Panc1 (cell line): ENCODE measurements at regions not wholly inside any gene's neighbourhood (a gene's known extent, or its start where the extent isn't known, plus 50 kb on each side); places are given as distances from the start of the nearest gene placed in this dataset.

Experiments used
- ATAC-seq: fragments of 200-7000 bp; cut with Tn5 transposase; 2 replicates; pipeline ENCODE4 v1.9.1; 2020; ENCODE audit warnings: mild to moderate bottlenecking, moderate library complexity
- BruUV-seq: library from RNA; stranded (reverse); fragments of 400-500 nt; replicated peaks from 2 replicates; lab custom pipeline; 2021; lab: Mats Ljungman, UMichigan
- CTCF ChIA-PET: fragments of 300-600 bp; sonication (Branson Sonifier 250); formaldehyde crosslinking; loops from one replicate; lab custom pipeline; 2022; ENCODE audit warnings: antibody characterized with exemption; lab: Charles Lee
- POLR2A ChIA-PET: fragments of 300-600 bp; sonication (Branson Sonifier 250); formaldehyde crosslinking; loops from one replicate; lab custom pipeline; 2022; ENCODE audit warnings: antibody characterized with exemption; lab: Charles Lee
- DNase-seq: peaks from one replicate; pipeline ENCODE4 v3.0.0-alpha.2; 2010; ENCODE audit warnings: low read depth, low spot score
- H3K27ac ChIP-seq: 2 replicates; pipeline ENCODE4 v1.5.1; 2011; ENCODE audit warnings: mild to moderate bottlenecking, low read length, inconsistent platforms
- H3K27me3 ChIP-seq: fragments of 200-500 bp; sonication (Bioruptor generic); 2 replicates; pipeline ENCODE4 v1.6.0; 2014; ENCODE audit warnings: low read length, inconsistent platforms; ENCODE audit not compliant: control insufficient read depth, insufficient read depth
- H3K36me3 ChIP-seq: fragments of 200-500 bp; sonication (Bioruptor generic); 2 replicates; pipeline ENCODE4 v1.5.1; 2014; ENCODE audit warnings: inconsistent platforms, mild to moderate bottlenecking, low read length, moderate library complexity; ENCODE audit not compliant: control insufficient read depth, insufficient read depth
- H3K4me1 ChIP-seq: 2 replicates; pipeline ENCODE4 v1.5.1; 2011; ENCODE audit warnings: inconsistent platforms, mild to moderate bottlenecking, low read length, moderate library complexity; ENCODE audit not compliant: control insufficient read depth, insufficient read depth
- H3K4me3 ChIP-seq, 2 experiments: 2 replicates each; pipeline ENCODE4 v1.5.1; 2011 to 2012; ENCODE audit warnings: low read depth in 2 of 2, low read length in 2 of 2, mild to moderate bottlenecking in 2 of 2, inconsistent platforms in 1 of 2, moderate library complexity in 1 of 2
- H3K9me3 ChIP-seq: fragments of 200-500 bp; sonication (Bioruptor generic); 2 replicates; pipeline ENCODE4 v1.5.1; 2014; ENCODE audit warnings: low read depth, mild to moderate bottlenecking, inconsistent platforms, low read length, moderate library complexity; ENCODE audit not compliant: control insufficient read depth, insufficient read depth
- POLR2AphosphoS5 ChIP-seq: IDR thresholded peaks from 2 replicates; pipeline ENCODE4 v1.6.1; 2012; ENCODE audit warnings: mild to moderate bottlenecking, low read depth, low read length, moderate library complexity
- SIN3A ChIP-seq: IDR thresholded peaks from 2 replicates; pipeline ENCODE4 v1.6.1; 2012; ENCODE audit warnings: low read depth, mild to moderate bottlenecking, low read length, moderate library complexity, borderline replicate concordance; ENCODE audit not compliant: insufficient read depth
- TCF7L2 ChIP-seq: IDR thresholded peaks from 2 replicates; pipeline ENCODE4 v1.6.1; 2011; ENCODE audit warnings: mild to moderate bottlenecking, low read depth, low read length, inconsistent platforms
- in situ Hi-C: cut with HindIII; loops from 2 replicates; pipeline ENCODE4 v1.10.0; 2016; ENCODE audit warnings: low sequenced_read_pairs, low pct_unique_long_range_greater_than_20kb
- intact Hi-C: fragments of 100-400 bp; cut with micrococcal nuclease; formaldehyde crosslinking; loops from one replicate; pipeline ENCODE4 v1.10.0; 2022; ENCODE audit not compliant: unreplicated experiment
- TF ChIP-seq, protein P1 (sequence below): fragments of 450-650 bp; IDR thresholded peaks from 2 replicates; pipeline ENCODE4 v1.5.1; 2017; ENCODE audit warnings: mild to moderate bottlenecking
- TF ChIP-seq, protein P2 (sequence below), 2 experiments: IDR thresholded peaks; 2 replicates each; pipeline ENCODE4 v1.6.1; 2011 to 2012; ENCODE audit warnings: low read depth in 2 of 2, control low read depth in 1 of 2, low read length in 1 of 2, mild to moderate bottlenecking in 1 of 2, moderate library complexity in 1 of 2; ENCODE audit not compliant: insufficient read depth in 1 of 2

DNA sequence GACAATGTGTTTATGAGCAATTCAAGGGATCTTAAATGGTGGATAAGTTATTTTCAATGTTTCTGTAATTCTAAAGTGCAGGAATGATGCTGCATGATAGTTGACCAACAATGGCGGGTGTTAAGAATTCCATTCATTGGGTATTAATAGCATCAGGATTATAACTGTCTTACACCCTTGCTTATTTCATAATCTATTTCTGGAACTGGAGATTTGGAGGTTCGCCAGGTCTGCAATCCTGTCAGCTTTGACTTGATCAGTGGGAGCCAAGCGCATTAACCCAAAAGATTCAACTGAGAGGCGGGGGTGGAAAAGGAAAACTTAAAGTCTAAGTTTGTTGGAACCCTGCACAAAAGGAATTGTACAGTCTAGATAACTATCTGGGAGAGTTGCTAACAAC lies 114.9 kb upstream of the ZEB1 start:
- H3K27ac ChIP-seq: no peak overlapping the region
- H3K9me3 ChIP-seq: no peaks in the 10 kb centered on the region
- H3K36me3 ChIP-seq: no peaks in the 10 kb centered on the region
- DNase-seq: no peak
- no TSS peak for BruUV-seq
- H3K27me3 ChIP-seq: no peaks in the 10 kb centered on the region
- ChIA-PET CTCF (no interaction called here), POLR2A (no interaction called here)
- ATAC-seq: no peak
- TF ChIP-seq POLR2AphosphoS5: no peak
- TF ChIP-seq SIN3A: no peak
- TF ChIP-seq, protein P1, sequence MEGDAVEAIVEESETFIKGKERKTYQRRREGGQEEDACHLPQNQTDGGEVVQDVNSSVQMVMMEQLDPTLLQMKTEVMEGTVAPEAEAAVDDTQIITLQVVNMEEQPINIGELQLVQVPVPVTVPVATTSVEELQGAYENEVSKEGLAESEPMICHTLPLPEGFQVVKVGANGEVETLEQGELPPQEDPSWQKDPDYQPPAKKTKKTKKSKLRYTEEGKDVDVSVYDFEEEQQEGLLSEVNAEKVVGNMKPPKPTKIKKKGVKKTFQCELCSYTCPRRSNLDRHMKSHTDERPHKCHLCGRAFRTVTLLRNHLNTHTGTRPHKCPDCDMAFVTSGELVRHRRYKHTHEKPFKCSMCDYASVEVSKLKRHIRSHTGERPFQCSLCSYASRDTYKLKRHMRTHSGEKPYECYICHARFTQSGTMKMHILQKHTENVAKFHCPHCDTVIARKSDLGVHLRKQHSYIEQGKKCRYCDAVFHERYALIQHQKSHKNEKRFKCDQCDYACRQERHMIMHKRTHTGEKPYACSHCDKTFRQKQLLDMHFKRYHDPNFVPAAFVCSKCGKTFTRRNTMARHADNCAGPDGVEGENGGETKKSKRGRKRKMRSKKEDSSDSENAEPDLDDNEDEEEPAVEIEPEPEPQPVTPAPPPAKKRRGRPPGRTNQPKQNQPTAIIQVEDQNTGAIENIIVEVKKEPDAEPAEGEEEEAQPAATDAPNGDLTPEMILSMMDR: no peak
- TF ChIP-seq, protein P2, sequence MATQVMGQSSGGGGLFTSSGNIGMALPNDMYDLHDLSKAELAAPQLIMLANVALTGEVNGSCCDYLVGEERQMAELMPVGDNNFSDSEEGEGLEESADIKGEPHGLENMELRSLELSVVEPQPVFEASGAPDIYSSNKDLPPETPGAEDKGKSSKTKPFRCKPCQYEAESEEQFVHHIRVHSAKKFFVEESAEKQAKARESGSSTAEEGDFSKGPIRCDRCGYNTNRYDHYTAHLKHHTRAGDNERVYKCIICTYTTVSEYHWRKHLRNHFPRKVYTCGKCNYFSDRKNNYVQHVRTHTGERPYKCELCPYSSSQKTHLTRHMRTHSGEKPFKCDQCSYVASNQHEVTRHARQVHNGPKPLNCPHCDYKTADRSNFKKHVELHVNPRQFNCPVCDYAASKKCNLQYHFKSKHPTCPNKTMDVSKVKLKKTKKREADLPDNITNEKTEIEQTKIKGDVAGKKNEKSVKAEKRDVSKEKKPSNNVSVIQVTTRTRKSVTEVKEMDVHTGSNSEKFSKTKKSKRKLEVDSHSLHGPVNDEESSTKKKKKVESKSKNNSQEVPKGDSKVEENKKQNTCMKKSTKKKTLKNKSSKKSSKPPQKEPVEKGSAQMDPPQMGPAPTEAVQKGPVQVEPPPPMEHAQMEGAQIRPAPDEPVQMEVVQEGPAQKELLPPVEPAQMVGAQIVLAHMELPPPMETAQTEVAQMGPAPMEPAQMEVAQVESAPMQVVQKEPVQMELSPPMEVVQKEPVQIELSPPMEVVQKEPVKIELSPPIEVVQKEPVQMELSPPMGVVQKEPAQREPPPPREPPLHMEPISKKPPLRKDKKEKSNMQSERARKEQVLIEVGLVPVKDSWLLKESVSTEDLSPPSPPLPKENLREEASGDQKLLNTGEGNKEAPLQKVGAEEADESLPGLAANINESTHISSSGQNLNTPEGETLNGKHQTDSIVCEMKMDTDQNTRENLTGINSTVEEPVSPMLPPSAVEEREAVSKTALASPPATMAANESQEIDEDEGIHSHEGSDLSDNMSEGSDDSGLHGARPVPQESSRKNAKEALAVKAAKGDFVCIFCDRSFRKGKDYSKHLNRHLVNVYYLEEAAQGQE (IDR thresholded peaks at IDR 0.05; ENCODE audit: insufficient read depth in 1 of 2, low read depth in 2 of 2, low read length in 1 of 2): no peak
- TF ChIP-seq TCF7L2: no peak
- H3K4me1 ChIP-seq: no peaks in the 10 kb centered on the region
- intact Hi-C loops: no loop called here
- H3K4me3 ChIP-seq: no peak overlapping the region
- in situ Hi-C loops: no loop called here

DNA sequence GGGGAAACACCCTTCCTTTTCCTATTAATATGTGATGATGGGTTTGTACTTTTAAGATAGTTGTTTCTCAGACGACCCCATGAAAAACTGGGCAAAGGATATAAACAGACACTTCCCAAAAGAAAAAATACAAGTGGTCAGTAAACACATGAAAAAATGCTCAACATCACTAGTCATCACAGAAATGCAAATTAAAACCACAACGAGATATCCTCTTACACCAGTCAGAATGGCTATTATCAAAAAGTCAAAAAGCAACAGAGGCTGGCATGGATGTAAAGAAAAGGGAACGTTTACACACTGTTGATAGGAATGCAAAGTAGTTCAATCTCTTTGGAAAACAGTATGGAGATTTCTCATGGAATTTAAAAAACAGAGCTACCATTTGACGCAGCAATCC lies 111.4 kb upstream of the ZEB1 start:
- Histone ChIP-seq H3K9me3 (no peaks in the 10 kb centered on the region), H3K36me3 (no peaks in the 10 kb centered on the region), H3K4me1 (no peaks in the 10 kb centered on the region), H3K4me3 (no peak overlapping the region), H3K27me3 (no peaks in the 10 kb centered on the region), H3K27ac (no peak overlapping the region)
- CTCF ChIA-PET: no interaction called here
- POLR2A ChIA-PET: no interaction called here
- in situ Hi-C loops: no loop called here
- BruUV-seq: no TSS peak
- DNase-seq (no peak), ATAC-seq (no peak)
- intact Hi-C loops: no loop called here
- TF ChIP-seq SIN3A (no peak), TCF7L2 (no peak), POLR2AphosphoS5 (no peak)
- TF ChIP-seq, protein P2 (IDR thresholded peaks at IDR 0.05; ENCODE audit: insufficient read depth in 1 of 2, low read depth in 2 of 2, low read length in 1 of 2): no peak
- TF ChIP-seq, protein P1: no peak
